Cardiac fibroblast (primary cell): ENCODE measurements at regions not wholly inside any gene's neighbourhood (a gene's known extent, or its start where the extent isn't known, plus 50 kb on each side); places are given as distances from the start of the nearest gene placed in this dataset.

Experiments used
- DNase-seq, 2 donors: peaks; one replicate each; pipeline versions ENCODE4 v3.0.0 to v3.0.0-alpha.2; 2010; ENCODE audit warnings: low read depth in 2 of 2
- H3K4me3 ChIP-seq, 2 donors: replicated peaks in 1 of 2; 1 replicate in 1 of 2; 2 replicates in 1 of 2; pipeline ENCODE4 v1.5.1; 2011; ENCODE audit warnings: low read depth in 2 of 2, low read length in 2 of 2, mild to moderate bottlenecking in 2 of 2, moderate library complexity in 1 of 2
- CTCF ChIP-seq: IDR thresholded peaks from one replicate; pipeline ENCODE4 v1.5.1; 2011; ENCODE audit warnings: low read depth, mild to moderate bottlenecking, low read length, inconsistent platforms

- TF ChIP-seq CTCF = no peak
Measured at GRCh38 chr2:195162194-195162593, 494.8 kb upstream of the SLC39A10 start.

GRCh38 chr2:195160963-195161362 lies 496.1 kb upstream of the SLC39A10 start:
- DNase-seq = no peak
- no peak for TF ChIP-seq CTCF
- H3K4me3 ChIP-seq = no peak overlapping the region

More at GRCh38 chr2:195162194-195162593, 494.8 kb upstream of the SLC39A10 start:
- no peak for DNase-seq
- H3K4me3 ChIP-seq = no peak overlapping the region

DNA sequence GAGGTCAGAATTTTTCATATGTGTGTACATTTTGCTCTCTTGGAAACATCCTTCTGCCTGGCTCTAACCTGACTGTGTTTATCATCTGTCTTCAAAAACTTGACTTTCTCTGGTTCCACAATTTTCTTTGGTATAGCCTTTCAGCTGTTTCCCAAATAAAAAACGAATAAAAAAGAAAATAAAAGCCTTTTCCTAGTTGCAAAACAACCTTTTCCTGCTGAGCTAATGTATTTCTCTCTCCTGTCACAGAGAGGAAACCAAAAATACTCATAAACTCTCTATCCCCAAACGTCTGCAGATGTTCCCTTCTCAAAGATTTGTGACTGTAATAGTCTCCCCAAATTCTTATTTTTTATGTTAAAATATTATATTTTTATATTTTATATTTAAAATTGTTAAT lies 505.3 kb upstream of the SLC39A10 start:
- DNase-seq = no peak
- no peak overlapping the region for H3K4me3 ChIP-seq
- no peak for TF ChIP-seq CTCF

GRCh38 chr2:195150819-195151218 lies 506.2 kb upstream of the SLC39A10 start:
- no peak for TF ChIP-seq CTCF
- no peak for DNase-seq
- no peak overlapping the region for H3K4me3 ChIP-seq

GRCh38 chr2:195148004-195148403 lies 509.0 kb upstream of the SLC39A10 start:
- no peak for DNase-seq
- TF ChIP-seq CTCF = no peak
- no peak overlapping the region for H3K4me3 ChIP-seq

DNA sequence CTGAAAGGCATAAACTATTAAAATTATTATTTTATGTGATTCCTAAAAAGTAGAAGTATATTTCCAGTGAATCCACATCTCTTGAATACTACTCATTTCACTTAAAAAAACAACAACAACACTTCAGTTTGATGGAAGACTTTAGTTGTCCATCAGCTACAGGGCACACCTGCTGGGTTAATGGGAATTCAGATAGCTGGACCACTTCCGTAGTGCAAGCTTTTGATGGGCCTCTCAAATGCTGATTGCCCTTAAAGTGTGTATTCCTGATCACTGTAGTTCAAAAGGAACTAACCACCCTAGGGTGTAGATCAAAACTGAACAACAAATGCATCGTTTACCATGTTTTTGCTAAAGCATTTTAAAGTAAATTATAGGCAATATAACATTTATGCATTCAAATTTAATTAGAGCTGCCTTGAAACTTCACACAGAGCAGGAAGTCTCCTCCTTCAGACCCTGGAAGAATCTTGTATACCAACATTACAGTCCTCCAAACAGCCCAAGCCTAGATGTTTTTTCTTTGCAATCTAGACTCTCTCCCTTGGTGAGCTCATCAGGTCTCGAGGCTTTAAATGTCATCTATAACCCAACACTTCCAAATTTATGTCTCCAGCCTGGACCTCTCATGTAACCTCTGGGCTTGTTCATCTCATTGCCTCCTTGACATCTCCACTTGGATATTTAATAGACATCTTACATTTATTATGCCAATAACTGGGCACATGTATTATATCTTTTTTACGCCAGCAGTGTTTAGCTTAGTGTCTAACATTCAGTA lies 510.1 kb upstream of the SLC39A10 start:
- no peak overlapping the region for H3K4me3 ChIP-seq
- DNase-seq = no peak

More for the DNA sequence above, 510.1 kb upstream of the SLC39A10 start:
- TF ChIP-seq CTCF = no peak
